ENCODE measurements at regions not wholly inside any gene's neighbourhood (a gene's known extent, or its start where the extent isn't known, plus 50 kb on each side); places are given as distances from the start of the nearest gene placed in this dataset.

DNA sequence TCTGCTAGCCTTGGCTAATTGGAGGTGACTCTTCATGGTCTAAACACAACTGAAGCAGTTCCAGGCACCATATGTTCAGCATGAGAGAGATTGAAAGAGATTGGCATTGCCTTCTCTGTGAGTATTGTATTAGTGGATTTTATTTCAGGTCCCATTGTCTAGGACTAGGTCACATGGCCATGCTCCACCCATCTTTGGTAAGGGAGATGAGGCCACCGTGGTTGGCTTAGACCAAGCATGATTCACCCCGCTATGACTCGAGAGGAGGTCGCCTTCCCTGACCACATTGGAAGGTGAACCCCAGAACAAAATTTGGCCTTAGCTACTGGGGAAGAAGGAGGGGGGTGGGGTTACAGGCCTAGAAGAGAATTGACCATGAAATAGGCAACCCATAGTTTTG, 109.9 kb upstream of the BCOR start:
- TF ChIP-seq CTCF (IDR thresholded peaks at IDR 0.05), result no peak
- no peak for TF ChIP-seq POLR2A (IDR thresholded peaks at IDR 0.05)

Data from suprapubic skin (tissue), 3 donors.